GM12865 (cell line): ENCODE measurements at regions not wholly inside any gene's neighbourhood (a gene's known extent, or its start where the extent isn't known, plus 50 kb on each side); places are given as distances from the start of the nearest gene placed in this dataset.

ENCODE experiments used
- DNase-seq: peaks from one replicate; pipeline ENCODE4 v3.0.0; 2010; ENCODE audit warnings: low read depth
- H3K4me3 ChIP-seq: 2 replicates; pipeline ENCODE4 v1.5.1; 2011; ENCODE audit warnings: mild to moderate bottlenecking, low read depth, low read length, control low read depth
- CTCF ChIP-seq: IDR thresholded peaks from 2 replicates; pipeline ENCODE4 v1.5.1; 2011; ENCODE audit warnings: low read length, control low read depth, low read depth, inconsistent platforms; ENCODE audit not compliant: insufficient read depth; ENCODE audit errors: missing control alignments

- no peak for TF ChIP-seq CTCF
- DNase-seq, result no peak
- H3K4me3 ChIP-seq, result no peak overlapping the region
These were observed 88.8 kb downstream of the CD24 start for GRCh38 chr6:106885679-106886078.

- TF ChIP-seq CTCF, result no peak
- no peak overlapping the region for H3K4me3 ChIP-seq
- no peak for DNase-seq
These were observed 90.0 kb downstream of the CD24 start for GRCh38 chr6:106884576-106884975.

- no peak for DNase-seq
- H3K4me3 ChIP-seq, result no peak overlapping the region
- TF ChIP-seq CTCF, result no peak
These were observed 90.7 kb downstream of the CD24 start for GRCh38 chr6:106883808-106884262.

GRCh38 chr6:106882601-106883518, 91.7 kb downstream of the CD24 start:
- H3K4me3 ChIP-seq, result no peak overlapping the region
- peak; percentile 7 for DNase-seq
- no peak for TF ChIP-seq CTCF

- DNase-seq, result no peak
- no peak overlapping the region for H3K4me3 ChIP-seq
- no peak for TF ChIP-seq CTCF
These were observed 92.4 kb downstream of the CD24 start for GRCh38 chr6:106882138-106882537.

GRCh38 chr6:106880952-106881351, 93.6 kb downstream of the CD24 start:
- no peak overlapping the region for H3K4me3 ChIP-seq
- TF ChIP-seq CTCF, result no peak
- no peak for DNase-seq
